Liver (tissue), 8 donors: ENCODE measurements at regions not wholly inside any gene's neighbourhood (a gene's known extent, or its start where the extent isn't known, plus 50 kb on each side); places are given as distances from the start of the nearest gene placed in this dataset.

Source experiments
- DNase-seq: peaks from one replicate; pipeline ENCODE4 v3.0.0-alpha.2; 2017; ENCODE audit warnings: low spot score
- H3K27ac ChIP-seq, 2 donors: one replicate each; pipeline ENCODE4 v1.7.0; 2013; ENCODE audit warnings: inconsistent platforms in 2 of 2, low read length in 2 of 2, control low read depth in 1 of 2, low read depth in 1 of 2, mild to moderate bottlenecking in 1 of 2
- H3K27me3 ChIP-seq, 4 donors: one replicate each; pipeline versions ENCODE4 v1.6.1 to v1.7.0; 2013; ENCODE audit warnings: low read length in 3 of 4, inconsistent platforms in 1 of 4, mild to moderate bottlenecking in 1 of 4, moderate library complexity in 1 of 4; ENCODE audit not compliant: control insufficient read depth in 4 of 4, insufficient read depth in 4 of 4
- H3K36me3 ChIP-seq, 4 donors: one replicate each; pipeline versions ENCODE4 v1.6.1 to v1.7.0; 2013; ENCODE audit warnings: low read length in 3 of 4, mild to moderate bottlenecking in 3 of 4, low read depth in 1 of 4, moderate library complexity in 1 of 4; ENCODE audit not compliant: control insufficient read depth in 4 of 4, insufficient read depth in 3 of 4
- H3K4me1 ChIP-seq, 4 donors: one replicate each; pipeline versions ENCODE4 v1.6.1 to v1.7.0; 2013; ENCODE audit warnings: low read length in 3 of 4, mild to moderate bottlenecking in 3 of 4, moderate library complexity in 1 of 4; ENCODE audit not compliant: control insufficient read depth in 4 of 4, insufficient read depth in 4 of 4
- H3K4me3 ChIP-seq, 3 donors: one replicate each; pipeline versions ENCODE4 v1.6.1 to v1.7.0; 2013; ENCODE audit warnings: low read length in 3 of 3, control low read depth in 1 of 3, low read depth in 1 of 3, mild to moderate bottlenecking in 1 of 3
- H3K9ac ChIP-seq, 2 donors: one replicate each; pipeline ENCODE4 v1.7.0; 2013; ENCODE audit warnings: low read length in 2 of 2, mild to moderate bottlenecking in 2 of 2, moderate library complexity in 2 of 2, control low read depth in 1 of 2, low read depth in 1 of 2
- H3K9me3 ChIP-seq, 4 donors: one replicate each; pipeline versions ENCODE4 v1.6.1 to v1.7.0; 2013; ENCODE audit warnings: low read length in 3 of 4; ENCODE audit not compliant: control insufficient read depth in 4 of 4
- ATF3 ChIP-seq: IDR thresholded peaks from 2 replicates; pipeline ENCODE4 v1.6.1; 2016; ENCODE audit warnings: antibody characterized with exemption
- CTCF ChIP-seq: fragments of 150-350 bp; IDR thresholded peaks from 2 replicates; pipeline ENCODE4 v1.5.1; 2017; ENCODE audit warnings: improper control_type of control experiment, low read depth, low read length; ENCODE audit not compliant: missing input control
- EGR1 ChIP-seq, 2 donors: IDR thresholded peaks; 2 replicates each; pipeline ENCODE4 v1.6.1; 2016 to 2018; ENCODE audit warnings: antibody characterized with exemption in 2 of 2, low read depth in 2 of 2
- FOXA1 ChIP-seq: IDR thresholded peaks from 2 replicates; pipeline ENCODE4 v1.6.1; 2016; ENCODE audit warnings: antibody characterized with exemption
- FOXA2 ChIP-seq: IDR thresholded peaks from 2 replicates; pipeline ENCODE4 v1.6.1; 2016; ENCODE audit warnings: antibody characterized with exemption
- GABPA ChIP-seq, 2 donors: IDR thresholded peaks in 1 of 2; conservative IDR thresholded peaks in 1 of 2; 2 replicates each; pipeline ENCODE4 v1.6.1; 2016; ENCODE audit warnings: antibody characterized with exemption in 2 of 2, mild to moderate bottlenecking in 1 of 2, moderate library complexity in 1 of 2
- HNF4A ChIP-seq, 2 donors: conservative IDR thresholded peaks; 2 replicates each; pipeline ENCODE4 v1.6.1; 2016; ENCODE audit warnings: antibody characterized with exemption in 2 of 2, mild to moderate bottlenecking in 2 of 2
- HNF4G ChIP-seq: IDR thresholded peaks from 2 replicates; pipeline ENCODE4 v1.6.1; 2016; ENCODE audit warnings: antibody characterized with exemption
- JUND ChIP-seq, 2 donors: IDR thresholded peaks; 2 replicates each; pipeline ENCODE4 v1.6.1; 2016; ENCODE audit warnings: antibody characterized with exemption in 2 of 2
- MAX ChIP-seq: IDR thresholded peaks from 2 replicates; pipeline ENCODE4 v1.6.1; 2016; ENCODE audit warnings: antibody characterized with exemption
- NR2F2 ChIP-seq: IDR thresholded peaks from 2 replicates; pipeline ENCODE4 v1.6.1; 2016; ENCODE audit warnings: antibody characterized with exemption
- RAD21 ChIP-seq, 2 donors: IDR thresholded peaks; 2 replicates each; pipeline ENCODE4 v1.6.1; 2016; ENCODE audit warnings: antibody characterized with exemption in 2 of 2, mild to moderate bottlenecking in 2 of 2
- REST ChIP-seq: IDR thresholded peaks from 2 replicates; pipeline ENCODE4 v1.6.1; 2016; ENCODE audit warnings: antibody characterized with exemption, mild to moderate bottlenecking
- RXRA ChIP-seq, 2 donors: IDR thresholded peaks; 2 replicates each; pipeline ENCODE4 v1.6.1; 2017 to 2018; ENCODE audit warnings: antibody characterized with exemption in 2 of 2, mild to moderate bottlenecking in 1 of 2
- SP1 ChIP-seq: IDR thresholded peaks from 2 replicates; pipeline ENCODE4 v1.6.1; 2018; ENCODE audit warnings: antibody characterized with exemption, mild to moderate bottlenecking
- TAF1 ChIP-seq: conservative IDR thresholded peaks from 2 replicates; pipeline ENCODE4 v1.6.1; 2016; ENCODE audit warnings: antibody characterized with exemption, mild to moderate bottlenecking
- YY1 ChIP-seq: IDR thresholded peaks from 2 replicates; pipeline ENCODE4 v1.6.1; 2016; ENCODE audit warnings: antibody characterized with exemption, mild to moderate bottlenecking
- ZBTB33 ChIP-seq: IDR thresholded peaks from 2 replicates; pipeline ENCODE4 v1.6.1; 2016; ENCODE audit warnings: antibody characterized with exemption
- WGBS: extraction: QIAGEN DNeasy Blood & Tissue Kit; methylation state at CpG from one replicate; pipeline ENCODE4 v1.1.7; 2013; 5-methylcytosine and 5-hydroxymethylcytosine counted together
- donor health status: healthy.
- donor health status: healthy.
- donor health status: healthy.
- donor health status: healthy.
- donor health status: healthy.

- TF ChIP-seq GABPA (IDR thresholded peaks at IDR 0.05 in 1 of 2, conservative IDR thresholded peaks at IDR 0.05 in 1 of 2) (no peak), REST (no peak), TAF1 (no peak), NR2F2 (no peak)
Observed at GRCh38 chr2:120402067-120402433, 56.1 kb downstream of the INHBB start (continued).

GRCh38 chr2:120402508-120402907 is 56.6 kb downstream of the INHBB start:
- H3K36me3 ChIP-seq: no peaks in the 10 kb centered on the region
- H3K4me1 ChIP-seq: no peaks in the 10 kb centered on the region
- H3K9me3 ChIP-seq: no peaks in the 10 kb centered on the region
- no peak overlapping the region for H3K27ac ChIP-seq
- no peak overlapping the region for H3K4me3 ChIP-seq
- no peaks in the 10 kb centered on the region for H3K27me3 ChIP-seq
- WGBS: 92% methylated on average over 6 of the region's 6 CpGs
- H3K9ac ChIP-seq: no peak overlapping the region
- TF ChIP-seq MAX (no peak), ZBTB33 (no peak), FOXA2 (no peak), TAF1 (no peak), EGR1 (IDR thresholded peaks at IDR 0.05; ENCODE audit: low read depth in 2 of 2) (no peak), SP1 (no peak), REST (no peak), YY1 (no peak), RAD21 (IDR thresholded peaks at IDR 0.05) (no peak), HNF4A (conservative IDR thresholded peaks at IDR 0.05) (no peak), ATF3 (no peak), GABPA (IDR thresholded peaks at IDR 0.05 in 1 of 2, conservative IDR thresholded peaks at IDR 0.05 in 1 of 2) (no peak), CTCF (no peak), FOXA1 (no peak), HNF4G (no peak), RXRA (IDR thresholded peaks at IDR 0.05) (no peak), JUND (IDR thresholded peaks at IDR 0.05) (no peak), NR2F2 (no peak)
- peak; percentile 13 for DNase-seq
